NCI-H2107 treated with DMSO at 0.1 percent for 48 hours (cell line): ENCODE measurements at regions not wholly inside any gene's neighbourhood (a gene's known extent, or its start where the extent isn't known, plus 50 kb on each side); places are given as distances from the start of the nearest gene placed in this dataset.

ENCODE experiments used
- DNase-seq: peaks from one replicate; lab custom pipeline; 2025; ENCODE audit not compliant: unreplicated experiment; lab: John Stamatoyannopoulos, UW

- peak; percentile 9 for DNase-seq
Measured at GRCh38 chr6:93575495-93576267, 156.3 kb upstream of the EPHA7 start.

DNA sequence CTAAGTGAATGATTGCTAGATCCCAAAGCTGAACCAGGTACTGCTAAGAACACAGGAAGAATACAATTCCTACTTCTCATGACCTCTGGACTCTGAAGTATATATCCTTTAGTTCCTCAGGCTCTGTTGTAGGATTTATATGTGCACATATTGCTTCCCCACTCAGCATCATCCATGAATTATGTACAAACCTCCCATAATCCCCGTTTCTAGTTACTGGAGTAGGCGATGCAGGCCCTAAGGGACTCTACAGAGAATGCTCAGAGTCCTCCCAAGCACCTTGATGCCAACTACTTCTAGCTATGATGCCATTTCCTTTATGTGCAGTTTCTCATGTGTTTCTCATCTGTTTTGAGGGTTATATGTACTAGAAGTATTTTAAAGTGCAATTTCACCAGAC, 154.9 kb upstream of the EPHA7 start:
- no peak for DNase-seq

GRCh38 chr6:93571346-93571745, 152.0 kb upstream of the EPHA7 start:
- no peak for DNase-seq

- DNase-seq = no peak
Measured at GRCh38 chr6:93568169-93568568, 148.8 kb upstream of the EPHA7 start.

GRCh38 chr6:93567164-93567563, 147.8 kb upstream of the EPHA7 start:
- DNase-seq = no peak

DNA sequence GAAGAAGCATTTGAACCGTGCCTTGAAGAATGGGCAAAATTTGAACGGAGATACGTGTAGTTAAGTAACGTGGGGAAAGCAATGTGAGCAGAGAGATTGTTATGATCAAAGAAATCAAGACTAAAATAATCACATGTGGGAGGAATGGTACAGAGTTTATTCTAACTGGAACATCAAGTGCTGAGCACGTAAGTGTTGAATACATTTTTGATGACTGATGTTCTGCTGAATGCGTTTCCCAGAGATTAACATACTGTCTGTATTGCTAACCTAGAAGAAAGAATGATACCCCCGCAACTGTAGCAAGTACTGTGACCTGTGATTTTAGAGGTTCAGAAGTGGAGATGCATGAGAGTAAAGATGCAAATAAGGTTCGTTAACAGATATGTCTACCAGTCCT, 146.9 kb upstream of the EPHA7 start:
- DNase-seq = no peak

- DNase-seq = no peak
Measured at GRCh38 chr6:93562582-93562981, 143.2 kb upstream of the EPHA7 start.

GRCh38 chr6:93555292-93555691, 135.9 kb upstream of the EPHA7 start:
- no peak for DNase-seq

- DNase-seq = no peak
Measured at GRCh38 chr6:93554018-93554417, 134.7 kb upstream of the EPHA7 start.

DNA sequence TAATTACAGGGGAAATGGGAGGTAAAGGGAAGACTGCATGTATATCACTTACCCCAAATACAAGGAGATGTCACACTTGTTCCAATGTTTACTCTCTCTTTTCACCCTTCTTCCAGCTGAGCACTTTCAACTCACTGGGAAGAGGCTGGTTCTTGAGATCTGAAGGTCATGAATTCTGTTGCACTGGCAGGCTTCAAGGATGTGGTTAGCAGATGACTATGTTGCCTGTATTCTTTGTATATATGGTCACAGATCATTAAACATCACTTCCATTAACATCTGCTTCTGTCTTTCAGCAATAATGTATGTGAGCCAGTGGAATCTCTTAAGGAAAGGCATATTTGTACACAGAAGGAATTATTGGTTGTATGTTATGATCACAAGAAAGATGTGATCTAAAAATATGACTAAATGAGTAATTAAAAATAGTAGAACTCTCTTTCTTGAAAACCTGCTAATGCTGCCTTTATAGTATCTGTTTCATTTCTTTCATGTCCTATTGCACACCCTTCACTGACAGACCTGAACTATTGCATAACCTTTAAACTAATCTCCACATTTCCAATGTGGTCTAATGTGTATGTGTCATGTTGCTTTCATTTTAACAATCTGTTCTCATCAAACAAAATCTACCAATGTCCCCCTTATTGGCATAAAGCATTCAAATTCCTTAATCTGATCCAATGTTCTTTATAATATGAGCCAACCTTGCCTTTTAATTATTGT, 131.4 kb upstream of the EPHA7 start:
- DNase-seq = peak; percentile 55

GRCh38 chr6:93549868-93550267, 130.5 kb upstream of the EPHA7 start:
- DNase-seq = no peak

- no peak for DNase-seq
Measured at GRCh38 chr6:93524671-93525451, 105.5 kb upstream of the EPHA7 start.

- DNase-seq = no peak
Measured at GRCh38 chr6:93523365-93523764, 104.0 kb upstream of the EPHA7 start.

DNA sequence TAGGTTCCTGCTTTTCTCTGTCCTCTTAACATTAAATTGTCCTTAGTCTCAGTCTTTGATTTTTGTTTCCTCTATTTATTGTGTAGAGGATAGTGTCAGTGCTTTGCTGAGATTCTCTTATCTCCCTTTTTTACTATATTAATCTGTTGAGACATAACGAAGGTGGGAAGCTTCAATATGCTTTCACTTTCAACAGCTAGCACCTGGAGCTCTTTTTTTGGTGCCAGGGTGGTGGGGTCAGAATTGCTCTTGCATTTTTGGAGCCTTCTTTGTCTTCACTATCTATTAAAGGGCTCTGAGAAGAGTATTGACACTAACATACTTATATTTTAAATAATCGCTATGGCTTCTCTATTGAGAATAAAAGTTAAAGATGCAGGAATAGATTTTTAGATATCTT, 97.1 kb upstream of the EPHA7 start:
- DNase-seq = no peak

DNA sequence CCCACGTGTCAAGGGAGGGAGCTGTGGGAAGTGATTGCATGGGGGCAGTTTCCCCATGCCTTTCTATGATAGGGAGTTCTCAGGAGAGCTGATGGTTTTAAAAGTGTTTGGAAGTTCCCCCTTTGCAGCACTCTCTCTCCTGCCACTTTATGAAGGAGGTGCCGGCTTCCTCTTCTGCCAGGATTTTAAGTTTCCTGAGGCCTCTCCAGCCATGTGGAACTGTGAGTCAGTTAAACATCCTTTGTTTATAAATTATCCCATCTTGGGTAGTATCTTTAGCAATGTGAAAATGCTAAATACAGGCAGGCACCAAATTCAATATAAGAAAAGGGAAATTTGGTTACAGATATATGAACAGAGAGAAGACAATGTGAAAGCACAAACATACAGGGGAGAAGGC, 96.4 kb upstream of the EPHA7 start:
- no peak for DNase-seq

DNA sequence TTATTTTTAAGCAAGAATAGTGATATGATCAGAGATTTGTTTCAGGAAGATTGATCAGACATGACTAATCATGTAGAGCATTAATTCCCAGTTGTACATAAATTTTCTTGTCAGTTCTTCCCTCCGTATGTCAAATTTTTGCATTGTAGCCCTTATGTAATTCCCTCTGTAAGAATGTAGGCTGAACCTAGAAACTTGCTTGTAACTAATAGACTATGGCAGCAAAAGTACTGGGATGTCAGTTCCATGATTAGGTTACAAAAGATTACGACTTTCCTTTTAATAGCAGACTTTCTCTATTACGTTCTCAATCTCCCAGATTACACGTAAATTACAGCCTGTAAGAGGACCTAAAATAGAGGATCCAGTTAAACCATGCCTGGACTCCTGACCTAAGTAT, 79.4 kb upstream of the EPHA7 start:
- DNase-seq = no peak

DNA sequence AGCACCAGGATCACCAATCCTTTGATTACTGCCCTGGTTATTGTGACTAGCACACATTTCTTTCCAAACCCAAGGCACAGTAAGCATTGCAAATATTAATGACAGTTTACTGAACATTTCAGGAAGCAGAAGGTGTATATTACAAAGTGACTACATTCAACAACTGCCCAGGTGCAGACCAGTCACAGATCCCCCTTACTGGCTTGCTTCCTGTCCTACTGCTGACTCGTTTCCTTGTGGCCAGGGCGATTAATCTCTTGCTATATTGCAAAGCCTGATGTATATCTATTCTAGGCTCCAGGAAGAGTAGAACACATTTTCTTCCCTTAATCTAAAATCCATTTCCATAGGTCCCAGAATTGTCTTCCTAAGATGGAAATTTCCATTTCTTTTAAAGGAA, 77.2 kb upstream of the EPHA7 start:
- no peak for DNase-seq

- no peak for DNase-seq
Measured at GRCh38 chr6:93494057-93494456, 74.7 kb upstream of the EPHA7 start.

- DNase-seq = no peak
Measured at GRCh38 chr6:93474733-93475179, 55.4 kb upstream of the EPHA7 start.

GRCh38 chr6:93471281-93471680, 51.9 kb upstream of the EPHA7 start:
- DNase-seq = no peak
